A204.1 (cell line): ENCODE measurements at regions not wholly inside any gene's neighbourhood (a gene's known extent, or its start where the extent isn't known, plus 50 kb on each side); places are given as distances from the start of the nearest gene placed in this dataset.

Experiments used
- FAIRE-seq: peaks from 2 replicates; lab custom pipeline; 2012; peaks lifted over from hg19 to GRCh38; lab: Jason Lieb, UNC

DNA sequence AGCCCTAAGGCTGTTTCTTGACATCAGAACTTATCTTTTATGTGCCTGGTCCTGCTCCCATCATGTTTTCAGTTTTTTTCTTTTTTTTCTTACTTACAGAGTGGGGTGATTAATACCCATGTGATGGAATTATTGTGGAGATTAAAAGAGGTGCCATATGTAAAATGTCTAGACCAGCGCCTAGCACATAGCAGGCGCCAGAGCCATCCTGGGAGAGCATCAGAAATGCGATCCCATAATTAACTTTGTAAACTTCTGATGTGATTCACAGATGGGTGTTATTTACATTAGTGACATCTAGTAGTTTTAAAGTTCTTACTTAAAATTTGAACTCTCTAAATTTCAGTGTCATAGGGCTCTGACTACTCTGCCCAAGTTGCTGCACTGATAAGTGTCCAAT is 66.2 kb upstream of the PGRMC2 start:
- FAIRE-seq, result no peak

DNA sequence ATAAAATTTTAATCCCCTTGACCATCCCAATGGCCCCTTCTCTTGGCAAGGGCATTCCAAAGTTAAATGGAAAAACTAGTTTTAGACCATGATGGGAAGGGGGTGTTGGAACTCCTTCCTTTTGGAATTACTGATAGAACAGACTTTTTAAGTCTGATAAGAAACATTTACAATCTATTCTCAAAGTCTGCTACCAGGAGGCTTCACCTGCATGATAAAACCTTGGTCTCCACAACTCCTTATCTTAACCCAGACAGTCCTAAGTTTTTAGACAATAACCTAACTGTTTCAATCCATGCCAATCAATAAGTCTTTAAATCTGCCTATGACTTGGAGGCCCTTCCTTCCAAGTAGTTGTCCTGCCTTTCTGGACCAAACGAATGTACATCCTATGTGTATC is 63.9 kb upstream of the PGRMC2 start:
- FAIRE-seq, result no peak

DNA sequence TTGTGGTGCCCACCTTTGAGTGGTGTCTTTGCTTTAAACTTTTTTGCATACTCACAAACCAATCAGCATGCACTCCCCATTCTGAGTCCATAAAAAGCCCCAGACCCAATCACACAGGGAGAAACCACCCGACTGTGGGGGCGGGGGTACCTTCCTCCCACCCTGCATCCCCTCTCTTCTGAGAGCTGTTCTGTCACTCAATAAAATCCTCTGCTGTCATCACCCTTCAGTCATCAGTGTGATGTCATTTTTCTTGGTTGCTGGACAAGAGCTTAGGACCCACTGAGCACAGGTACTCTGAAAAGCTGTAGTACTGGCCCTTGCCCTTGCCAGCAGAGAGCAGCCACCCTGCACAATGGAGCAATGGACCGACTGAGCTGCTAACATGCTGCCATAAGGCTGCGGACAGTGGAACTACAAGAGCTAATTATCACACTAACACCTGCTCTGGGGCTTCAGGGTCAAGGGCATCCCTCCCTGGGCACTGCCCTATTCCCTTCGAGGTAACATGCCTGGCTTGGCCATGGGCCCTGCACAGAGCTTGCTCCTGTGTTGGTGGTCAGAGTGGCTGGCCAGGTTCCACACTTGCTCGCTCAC is 62.9 kb upstream of the PGRMC2 start:
- FAIRE-seq, result no peak

DNA sequence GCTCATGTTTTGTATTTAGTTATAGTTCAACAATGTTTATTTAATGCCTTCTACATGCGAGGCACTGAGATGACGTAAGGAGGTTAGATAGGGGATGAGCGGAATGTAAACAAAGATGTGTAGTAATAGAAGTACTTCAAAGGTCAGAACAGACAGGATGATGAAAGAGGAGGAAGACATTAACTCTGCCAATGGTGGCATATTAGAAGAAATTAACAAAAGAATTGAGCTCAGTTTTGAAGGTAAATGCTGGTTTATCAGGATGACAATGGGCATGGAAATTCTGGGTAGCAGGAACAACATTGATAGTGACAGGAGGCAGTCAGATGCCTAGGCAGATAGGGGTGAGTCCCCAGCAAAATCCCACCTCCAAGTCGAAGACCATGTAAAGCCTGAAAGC is 62.3 kb upstream of the PGRMC2 start:
- no peak for FAIRE-seq

DNA sequence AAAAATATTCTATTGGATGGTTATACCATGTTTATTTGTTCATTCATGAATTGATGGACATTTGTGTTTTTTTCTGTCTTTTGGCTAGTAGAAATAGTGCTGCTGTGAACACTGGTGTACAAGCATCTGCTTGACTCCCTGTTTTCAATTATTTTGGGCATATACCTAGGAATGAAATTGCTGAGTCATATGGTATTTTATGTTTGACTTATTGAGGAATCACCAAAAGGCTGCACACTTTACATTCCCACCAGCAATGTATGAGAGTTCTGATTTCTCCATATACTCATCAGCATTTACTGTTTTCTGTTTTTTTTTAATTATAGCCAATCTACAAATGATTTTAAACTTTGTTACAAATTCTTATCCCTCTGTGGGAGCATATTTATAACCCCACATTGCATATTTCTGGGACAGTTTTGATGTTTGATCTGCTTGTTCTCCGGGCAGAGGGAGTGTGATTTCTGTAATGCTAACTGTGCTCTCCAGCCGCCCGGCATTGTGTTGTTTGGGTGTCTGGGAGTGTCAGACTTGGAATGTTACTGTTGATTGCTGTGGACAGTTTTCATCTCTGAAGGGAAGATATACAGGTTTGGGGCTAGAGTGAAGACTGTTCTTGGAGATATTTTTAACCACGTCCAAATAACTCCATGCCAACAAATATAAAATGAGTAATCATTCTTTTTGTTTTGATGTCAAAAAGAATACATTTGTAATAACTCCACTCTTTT is 60.5 kb upstream of the PGRMC2 start:
- no peak for FAIRE-seq

DNA sequence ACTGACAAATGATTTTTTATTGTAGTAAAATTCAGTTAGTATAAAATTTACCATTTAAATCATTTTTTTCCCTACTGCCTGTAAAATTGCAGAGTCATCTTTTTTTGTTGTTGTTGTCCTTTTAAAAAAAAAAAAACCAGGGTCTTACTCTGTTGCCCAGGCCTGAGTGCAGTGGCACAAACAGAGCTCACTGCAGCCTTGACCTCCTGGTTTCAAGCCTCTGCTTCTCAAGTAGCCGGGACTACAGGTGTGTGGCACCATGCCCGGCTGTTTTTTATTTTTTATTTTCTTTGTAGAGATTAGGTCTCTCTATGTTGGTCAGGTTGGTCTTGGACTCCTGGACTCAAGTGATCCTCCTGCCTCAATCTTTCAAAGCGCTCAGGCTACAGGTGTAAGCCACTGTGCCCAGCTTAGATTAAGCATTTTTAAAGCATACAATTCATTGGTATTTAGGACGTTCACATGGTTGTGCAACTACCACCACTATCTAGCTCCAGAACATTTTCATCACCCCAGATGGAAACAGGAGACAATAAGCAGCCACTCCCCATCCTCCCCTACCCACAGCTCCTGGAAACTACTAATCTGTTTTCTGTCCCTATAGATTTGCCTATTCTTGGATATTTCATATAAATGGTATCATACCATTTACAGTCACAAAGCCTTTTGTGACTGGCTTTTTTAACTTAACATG is 59.7 kb upstream of the PGRMC2 start:
- FAIRE-seq, result no peak

DNA sequence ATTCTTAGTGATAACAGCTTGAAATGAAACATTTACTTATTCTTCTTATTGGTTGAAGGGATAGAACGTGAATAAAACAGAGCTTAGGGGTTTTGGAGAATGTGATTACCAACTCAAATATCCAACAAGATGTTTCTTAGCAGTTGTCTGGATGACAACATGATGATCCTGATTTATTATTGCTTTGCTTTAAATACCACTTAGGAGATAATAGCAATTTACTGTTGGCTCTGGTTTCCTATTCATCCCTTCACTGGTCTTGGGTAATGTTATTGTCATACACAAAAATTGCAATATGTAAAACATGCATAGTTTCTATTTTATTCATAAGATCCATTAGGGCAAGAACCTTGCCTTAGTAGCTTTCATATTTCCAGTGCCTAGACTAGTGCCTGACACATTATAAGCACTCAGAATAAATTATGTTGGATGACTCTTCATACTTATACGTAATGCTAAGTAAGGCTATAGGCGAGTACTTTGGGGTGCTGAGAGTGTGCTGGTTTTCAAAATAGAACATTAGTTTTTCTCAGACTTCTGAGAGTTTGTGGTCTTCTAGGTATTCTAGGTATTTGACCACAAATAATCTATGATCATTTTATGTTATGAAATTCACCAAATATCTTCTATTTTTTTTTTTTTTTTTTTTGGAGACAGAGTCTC is 58.6 kb upstream of the PGRMC2 start:
- no peak for FAIRE-seq

DNA sequence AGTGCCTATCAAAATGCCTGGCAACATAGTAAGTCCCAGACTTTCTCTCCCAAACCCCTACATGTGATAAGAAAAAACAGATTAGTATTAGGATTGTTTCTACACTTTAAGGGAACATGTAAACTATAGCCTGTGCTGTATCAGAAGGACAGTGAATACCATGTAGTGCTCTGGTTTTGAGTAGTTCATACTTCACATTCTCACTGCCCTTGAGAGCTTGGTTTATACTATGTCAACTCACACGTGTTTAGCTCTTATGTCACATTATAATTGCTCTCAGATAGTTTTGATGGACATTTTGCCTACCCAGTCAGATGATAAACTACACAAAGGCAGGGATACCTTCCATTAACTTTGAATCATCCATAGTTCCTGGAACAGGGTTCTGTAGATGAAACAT is 58.0 kb upstream of the PGRMC2 start:
- FAIRE-seq, result no peak

DNA sequence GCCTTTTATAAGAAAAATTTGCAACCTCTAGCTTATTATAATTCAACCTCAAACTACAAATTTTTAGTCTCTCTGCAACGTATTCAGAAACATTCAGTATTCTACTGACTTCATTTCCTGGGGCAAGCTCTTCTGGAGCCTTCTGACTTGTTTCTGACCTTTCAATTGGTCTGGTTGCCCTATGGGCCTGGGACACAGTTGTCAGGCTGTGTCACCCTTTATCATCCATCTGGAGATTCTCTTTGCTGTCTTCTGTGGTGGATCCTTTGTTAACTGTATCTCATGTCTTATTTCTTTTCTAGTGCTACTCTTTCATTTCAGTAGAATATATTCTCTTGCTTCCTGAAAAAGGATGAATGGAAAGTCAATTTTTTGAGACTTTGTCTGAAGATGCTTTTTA is 55.1 kb upstream of the PGRMC2 start:
- FAIRE-seq, result no peak

DNA sequence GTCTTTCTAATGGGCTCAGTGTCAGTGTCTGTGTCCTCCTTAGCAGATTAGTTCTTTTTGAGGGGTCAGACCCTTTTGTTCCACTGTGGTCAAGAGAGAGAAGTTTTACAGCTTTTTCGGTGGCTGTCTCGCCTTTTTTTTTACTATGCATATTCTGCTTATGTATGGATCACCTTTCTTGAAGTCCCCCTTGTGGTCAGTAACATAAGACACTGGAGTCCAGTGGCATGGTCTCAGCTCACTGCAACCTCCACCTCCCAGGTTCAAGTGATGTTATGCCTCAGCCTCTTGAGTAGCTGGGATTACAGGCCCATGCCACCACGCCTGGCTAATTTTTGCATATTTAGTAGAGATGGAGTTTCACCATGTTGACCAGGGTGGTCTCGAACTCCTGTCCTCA is 54.0 kb upstream of the PGRMC2 start:
- no peak for FAIRE-seq

DNA sequence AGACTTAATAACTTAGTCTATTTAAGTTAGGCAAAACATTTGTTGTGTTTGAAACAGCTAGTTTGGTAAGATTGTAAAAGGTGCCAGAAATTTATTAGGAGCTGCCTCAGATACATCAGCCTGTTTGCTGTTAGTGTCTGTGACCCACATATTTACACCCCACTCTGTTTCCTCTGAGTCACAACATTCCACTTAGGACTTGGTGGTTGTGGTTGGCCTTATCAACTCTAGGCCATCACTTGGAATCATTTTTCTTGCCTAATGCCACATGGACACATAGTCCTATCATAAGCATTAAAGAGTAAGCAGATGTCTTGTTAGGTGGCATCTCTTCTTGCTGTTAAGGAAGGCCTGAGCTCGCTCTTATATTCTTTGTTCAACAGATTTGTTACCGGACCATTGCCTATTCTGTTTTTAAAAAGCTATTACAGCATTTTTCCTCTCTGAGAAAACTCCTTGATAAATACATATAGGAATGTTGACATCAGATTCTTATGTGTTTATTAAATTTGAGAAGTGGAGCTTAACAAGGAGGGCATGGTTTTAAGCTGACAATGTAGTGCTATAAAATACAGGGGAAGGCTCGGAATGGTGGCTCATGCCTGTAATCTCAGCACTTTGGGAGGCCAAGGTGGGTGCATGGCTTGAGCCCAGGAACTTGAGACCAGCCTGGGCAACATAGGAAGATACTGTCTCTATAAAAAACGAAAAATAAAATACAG is 51.2 kb upstream of the PGRMC2 start:
- FAIRE-seq, result no peak

DNA sequence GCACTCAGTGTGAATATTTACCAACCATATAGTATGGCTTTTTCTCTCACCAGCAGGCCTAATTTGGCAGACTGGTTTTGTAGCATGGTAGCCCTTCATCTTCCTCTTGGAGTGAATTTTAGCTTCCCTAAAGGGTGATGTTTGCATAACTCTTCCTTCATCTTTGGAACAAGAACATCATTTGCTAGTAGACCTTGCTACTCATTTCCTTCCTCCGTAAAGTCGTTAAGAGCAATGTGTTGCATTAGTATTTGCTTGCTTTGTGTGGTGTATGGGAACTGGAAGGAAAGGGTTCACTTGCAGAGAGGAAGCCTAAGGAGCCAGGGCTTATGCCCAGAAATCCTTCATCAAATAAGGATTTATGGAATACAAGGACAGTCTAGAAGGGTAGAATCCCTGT is 50.2 kb upstream of the PGRMC2 start:
- no peak for FAIRE-seq
